Osteocyte (in vitro differentiated cells): ENCODE measurements at regions not wholly inside any gene's neighbourhood (a gene's known extent, or its start where the extent isn't known, plus 50 kb on each side); places are given as distances from the start of the nearest gene placed in this dataset.

Experiments used
- DNase-seq: peaks from one replicate; pipeline ENCODE4 v3.0.0; 2021; ENCODE audit warnings: mixed read lengths; ENCODE audit not compliant: unreplicated experiment; ENCODE audit errors: extremely low spot score
- H3K27ac Mint-ChIP-seq: one replicate; pipeline ENCODE4 v1.8.0; 2021; ENCODE audit warnings: mild to moderate bottlenecking, mixed read lengths; ENCODE audit not compliant: unreplicated experiment
- H3K27me3 Mint-ChIP-seq: one replicate; pipeline ENCODE4 v1.8.0; 2021; ENCODE audit warnings: mixed read lengths; ENCODE audit not compliant: unreplicated experiment
- H3K36me3 Mint-ChIP-seq: one replicate; pipeline ENCODE4 v1.8.0; 2021; ENCODE audit warnings: mixed read lengths; ENCODE audit not compliant: unreplicated experiment
- H3K4me1 Mint-ChIP-seq: one replicate; pipeline ENCODE4 v1.8.0; 2021; ENCODE audit warnings: mixed read lengths; ENCODE audit not compliant: unreplicated experiment
- H3K4me3 Mint-ChIP-seq: one replicate; pipeline ENCODE4 v1.8.0; 2021; ENCODE audit warnings: mild to moderate bottlenecking, moderate library complexity, mixed read lengths; ENCODE audit not compliant: unreplicated experiment
- H3K9me3 Mint-ChIP-seq: one replicate; pipeline ENCODE4 v1.8.0; 2021; ENCODE audit warnings: mixed read lengths; ENCODE audit not compliant: unreplicated experiment
- TF ChIP-seq, protein P1 (sequence below): fragments of 200-600 bp; sonication (generic); IDR thresholded peaks from 2 replicates; pipeline ENCODE4 v1.5.0; 2021; ENCODE audit warnings: antibody characterized with exemption, mild to moderate bottlenecking, moderate library complexity

DNA sequence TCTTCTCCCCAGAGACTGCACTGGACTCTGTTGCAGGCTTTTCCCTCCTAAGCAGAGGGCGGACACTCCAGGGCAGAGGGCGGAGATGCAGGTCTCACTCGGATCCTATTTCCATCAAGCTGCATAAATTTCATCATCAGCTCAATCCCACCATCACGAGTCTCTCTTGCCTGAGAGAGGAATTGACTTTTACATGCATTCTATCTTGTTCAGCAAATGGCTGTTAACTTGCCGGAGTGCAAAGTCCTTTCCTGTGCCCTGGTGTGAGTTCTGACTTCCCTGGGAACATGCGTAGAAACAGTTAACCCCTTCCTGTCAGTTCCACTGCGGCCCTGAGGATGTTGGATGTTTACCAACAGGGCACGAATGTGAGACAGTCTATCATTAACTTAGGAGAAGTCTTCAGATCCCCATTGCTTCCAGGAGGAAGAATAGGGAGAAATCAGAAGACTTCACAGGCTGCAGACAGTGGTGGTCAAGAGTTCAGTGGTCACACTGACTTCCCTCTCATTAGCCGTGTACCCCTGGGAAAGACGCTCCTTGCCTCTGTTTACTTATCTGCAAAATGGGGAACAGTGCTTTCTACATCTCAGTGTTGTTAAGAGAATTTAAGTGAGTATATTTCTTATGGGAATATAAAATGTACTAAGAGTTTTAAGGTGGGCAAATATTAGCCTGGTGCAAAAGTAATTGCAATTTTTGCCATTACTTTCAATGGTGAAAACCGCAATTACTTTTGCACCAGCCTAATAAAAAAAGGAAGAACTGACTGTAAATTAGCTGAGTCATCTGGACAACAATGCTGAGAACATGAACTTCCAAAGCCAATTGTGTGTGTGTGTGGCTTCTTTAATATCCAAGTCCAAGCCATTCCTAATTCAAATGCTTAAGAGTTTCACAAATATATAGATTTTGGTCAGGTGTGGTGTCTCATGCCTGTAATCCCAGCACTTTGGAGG lies 248.0 kb downstream of the DRD1 start:
- H3K4me3 Mint-ChIP-seq, result no peak overlapping the region
- H3K27ac Mint-ChIP-seq, result no peak overlapping the region
- peaks cover 20% of the 10 kb centered on the region for H3K9me3 Mint-ChIP-seq
- H3K27me3 Mint-ChIP-seq, result no peaks in the 10 kb centered on the region
- TF ChIP-seq, protein P1, sequence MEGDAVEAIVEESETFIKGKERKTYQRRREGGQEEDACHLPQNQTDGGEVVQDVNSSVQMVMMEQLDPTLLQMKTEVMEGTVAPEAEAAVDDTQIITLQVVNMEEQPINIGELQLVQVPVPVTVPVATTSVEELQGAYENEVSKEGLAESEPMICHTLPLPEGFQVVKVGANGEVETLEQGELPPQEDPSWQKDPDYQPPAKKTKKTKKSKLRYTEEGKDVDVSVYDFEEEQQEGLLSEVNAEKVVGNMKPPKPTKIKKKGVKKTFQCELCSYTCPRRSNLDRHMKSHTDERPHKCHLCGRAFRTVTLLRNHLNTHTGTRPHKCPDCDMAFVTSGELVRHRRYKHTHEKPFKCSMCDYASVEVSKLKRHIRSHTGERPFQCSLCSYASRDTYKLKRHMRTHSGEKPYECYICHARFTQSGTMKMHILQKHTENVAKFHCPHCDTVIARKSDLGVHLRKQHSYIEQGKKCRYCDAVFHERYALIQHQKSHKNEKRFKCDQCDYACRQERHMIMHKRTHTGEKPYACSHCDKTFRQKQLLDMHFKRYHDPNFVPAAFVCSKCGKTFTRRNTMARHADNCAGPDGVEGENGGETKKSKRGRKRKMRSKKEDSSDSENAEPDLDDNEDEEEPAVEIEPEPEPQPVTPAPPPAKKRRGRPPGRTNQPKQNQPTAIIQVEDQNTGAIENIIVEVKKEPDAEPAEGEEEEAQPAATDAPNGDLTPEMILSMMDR, result no peak
- H3K36me3 Mint-ChIP-seq, result no peaks in the 10 kb centered on the region
- H3K4me1 Mint-ChIP-seq, result no peaks in the 10 kb centered on the region
- no peak for DNase-seq

DNA sequence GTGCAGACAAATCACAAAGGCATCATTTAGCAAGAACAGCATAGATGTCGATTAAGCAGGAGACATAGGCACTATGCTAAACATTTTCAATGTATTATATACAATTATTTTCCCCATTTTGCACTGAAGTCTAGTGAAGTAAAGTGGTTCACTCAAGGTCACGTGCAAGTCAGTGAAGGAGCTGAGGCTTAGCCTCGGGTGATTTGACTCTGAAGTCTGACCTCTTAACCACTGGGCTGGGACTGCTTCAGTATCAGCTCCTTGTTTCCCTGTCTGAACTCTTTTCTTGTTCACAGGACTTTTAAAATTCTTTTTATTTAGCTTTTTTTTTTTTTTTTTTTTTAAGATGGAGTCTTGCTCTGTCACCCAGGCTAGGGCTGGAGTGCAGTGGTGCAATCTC lies 262.7 kb downstream of the DRD1 start:
- Mint-ChIP-seq H3K27me3 (no peaks in the 10 kb centered on the region), H3K4me1 (no peaks in the 10 kb centered on the region), H3K36me3 (no peaks in the 10 kb centered on the region), H3K9me3 (peaks cover 16% of the 10 kb centered on the region), H3K27ac (no peak overlapping the region), H3K4me3 (no peak overlapping the region)
- TF ChIP-seq, protein P1, result no peak
- DNase-seq, result peak; percentile 0

DNA sequence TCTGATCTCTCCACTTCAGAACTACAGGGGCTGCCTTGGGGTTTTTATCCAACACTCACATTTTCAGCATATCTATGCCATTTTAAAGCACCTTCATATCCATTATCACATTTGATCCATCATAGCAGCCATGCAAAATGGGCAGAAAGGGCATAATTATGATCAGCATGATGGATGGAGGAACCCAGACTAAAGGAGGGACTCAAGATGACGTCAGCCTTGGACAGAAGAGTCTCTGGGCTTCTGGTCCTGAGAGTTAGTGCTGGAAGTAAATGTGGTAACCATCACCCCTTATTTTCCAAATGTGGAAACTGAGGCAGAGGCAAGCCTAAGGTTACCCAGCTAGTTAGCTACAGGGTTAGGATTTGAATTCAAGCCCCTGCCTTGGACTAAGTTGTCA lies 273.1 kb downstream of the DRD1 start:
- Mint-ChIP-seq H3K9me3 (peaks cover 6% of the 10 kb centered on the region), H3K27me3 (no peaks in the 10 kb centered on the region), H3K36me3 (no peaks in the 10 kb centered on the region), H3K4me1 (no peaks in the 10 kb centered on the region), H3K4me3 (no peak overlapping the region), H3K27ac (no peak overlapping the region)
- TF ChIP-seq, protein P1, result no peak
- DNase-seq, result no peak

DNA sequence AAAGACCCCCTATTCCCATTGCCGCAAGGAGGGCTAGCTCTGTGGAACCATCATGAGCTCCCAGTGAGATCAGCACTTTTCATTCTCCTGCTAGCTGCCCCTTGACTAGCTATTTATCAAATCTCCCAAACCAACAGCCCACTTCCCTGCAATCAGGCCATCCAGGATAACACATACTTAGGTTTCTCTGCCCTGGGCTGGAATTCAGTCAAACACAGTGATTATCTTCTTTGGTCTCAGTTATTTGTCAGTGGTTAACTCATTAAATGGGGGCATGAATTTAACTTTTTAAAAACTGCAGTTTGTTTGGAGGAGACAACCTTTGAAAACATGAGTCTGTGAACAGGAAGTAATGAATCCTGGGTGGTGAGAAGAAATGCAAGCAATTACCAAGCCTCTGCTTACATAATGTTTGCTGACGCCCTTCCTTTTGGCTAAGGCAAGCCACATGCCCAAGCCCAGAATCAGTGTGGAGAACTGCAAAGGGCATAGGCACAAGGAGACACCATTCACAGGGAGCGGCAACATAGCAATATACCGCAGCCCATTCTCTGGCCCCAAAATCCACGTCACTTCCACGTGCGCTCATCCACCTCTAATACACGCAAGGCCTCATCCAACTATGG lies 275.0 kb downstream of the DRD1 start:
- H3K27me3 Mint-ChIP-seq, result no peaks in the 10 kb centered on the region
- TF ChIP-seq, protein P1, result no peak
- no peaks in the 10 kb centered on the region for H3K4me1 Mint-ChIP-seq
- no peak overlapping the region for H3K4me3 Mint-ChIP-seq
- H3K27ac Mint-ChIP-seq, result no peak overlapping the region
- no peaks in the 10 kb centered on the region for H3K36me3 Mint-ChIP-seq
- H3K9me3 Mint-ChIP-seq, result peaks cover 9% of the 10 kb centered on the region
- DNase-seq, result no peak

DNA sequence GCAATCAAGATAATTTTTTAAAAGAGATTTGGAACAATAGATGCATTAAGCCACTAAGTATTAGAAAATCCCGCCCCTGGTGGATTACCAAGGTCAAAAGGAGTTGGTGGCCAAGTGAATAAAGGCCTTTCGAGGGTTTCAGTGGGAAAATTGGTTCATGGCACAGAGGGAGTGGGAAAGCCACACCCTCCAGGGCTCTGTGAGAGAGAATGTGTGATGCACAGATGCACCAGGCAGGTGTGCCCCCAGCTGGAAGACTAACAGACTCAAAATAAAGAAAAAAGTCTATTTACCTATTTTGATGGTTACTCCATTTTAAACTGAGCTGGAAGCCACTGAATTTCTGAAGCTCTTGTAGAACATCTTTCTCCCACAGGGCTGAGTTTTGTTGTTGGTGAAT lies 278.0 kb downstream of the DRD1 start:
- Mint-ChIP-seq H3K27ac (no peak overlapping the region), H3K4me1 (no peaks in the 10 kb centered on the region), H3K4me3 (no peak overlapping the region), H3K36me3 (no peaks in the 10 kb centered on the region), H3K27me3 (no peaks in the 10 kb centered on the region), H3K9me3 (peaks cover 4% of the 10 kb centered on the region)
- no peak for DNase-seq
- TF ChIP-seq, protein P1, result no peak
